GM19240 (cell line): ENCODE measurements at regions not wholly inside any gene's neighbourhood (a gene's known extent, or its start where the extent isn't known, plus 50 kb on each side); places are given as distances from the start of the nearest gene placed in this dataset.

Experiments
- DNase-seq: peaks from one replicate; pipeline ENCODE4 v3.0.0; 2011; ENCODE audit warnings: low spot score; ENCODE audit not compliant: insufficient read length

- no peak for DNase-seq
Observed at GRCh38 chr2:129729646-129730045, 249.8 kb upstream of the RAB6C start.

- no peak for DNase-seq
Observed at GRCh38 chr2:129730979-129731378, 248.5 kb upstream of the RAB6C start.

DNA sequence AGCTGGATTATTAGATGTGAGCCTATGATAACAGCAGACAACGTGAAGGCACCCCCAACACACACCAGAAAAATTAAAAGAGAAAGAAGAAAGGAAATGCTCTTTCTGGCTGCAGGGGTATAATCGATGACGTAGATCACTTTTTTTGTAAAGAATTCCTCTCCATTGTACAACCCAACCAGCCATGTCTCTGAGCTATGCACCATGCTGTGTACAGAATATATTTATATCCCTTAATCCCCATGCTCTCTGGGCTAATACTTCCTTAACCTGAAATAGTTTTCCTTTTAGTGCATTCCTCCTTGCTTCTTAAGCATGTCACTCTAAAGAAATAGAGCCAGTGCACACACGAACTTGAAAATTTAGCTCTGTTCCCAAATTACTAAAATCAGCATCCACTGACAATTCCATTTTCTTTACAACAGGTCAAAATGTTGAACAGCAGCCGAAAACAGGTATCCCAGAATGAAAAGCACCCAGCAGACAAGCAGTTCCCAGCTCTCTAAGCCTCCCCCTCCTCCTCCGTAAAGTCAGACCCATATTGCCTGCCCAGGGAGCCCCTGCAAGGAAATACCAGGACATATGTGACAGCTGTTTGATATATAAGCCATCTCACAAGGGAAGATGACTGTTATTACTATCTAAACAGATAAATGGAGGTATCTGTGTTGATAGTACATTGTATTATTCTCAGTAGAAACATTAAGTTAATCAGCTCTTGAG is 247.4 kb upstream of the RAB6C start:
- no peak for DNase-seq

- DNase-seq: no peak
Observed at GRCh38 chr2:129732630-129733026, 246.8 kb upstream of the RAB6C start.

GRCh38 chr2:129733041-129733440 is 246.4 kb upstream of the RAB6C start:
- DNase-seq: no peak

DNA sequence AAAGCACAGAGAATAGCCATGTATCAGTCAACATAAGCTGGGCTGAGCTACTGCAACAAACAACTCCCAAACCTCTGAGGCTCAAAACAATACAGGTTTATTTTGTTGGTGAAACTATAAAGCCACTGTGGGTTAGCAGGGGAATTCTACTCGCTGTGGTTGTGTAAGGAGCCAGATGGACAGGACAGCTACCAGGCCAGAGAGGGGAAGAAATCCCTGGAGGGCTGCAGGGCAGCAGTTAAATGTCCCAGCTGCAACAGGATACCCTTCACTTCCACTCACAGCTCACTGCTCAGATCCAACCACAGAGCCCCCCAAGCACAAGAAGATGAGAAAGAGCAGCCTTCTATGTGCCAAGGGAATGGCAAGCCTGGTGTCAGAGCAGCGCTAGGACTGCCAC is 245.9 kb upstream of the RAB6C start:
- no peak for DNase-seq

- no peak for DNase-seq
Observed at GRCh38 chr2:129734343-129735034, 245.0 kb upstream of the RAB6C start.

DNA sequence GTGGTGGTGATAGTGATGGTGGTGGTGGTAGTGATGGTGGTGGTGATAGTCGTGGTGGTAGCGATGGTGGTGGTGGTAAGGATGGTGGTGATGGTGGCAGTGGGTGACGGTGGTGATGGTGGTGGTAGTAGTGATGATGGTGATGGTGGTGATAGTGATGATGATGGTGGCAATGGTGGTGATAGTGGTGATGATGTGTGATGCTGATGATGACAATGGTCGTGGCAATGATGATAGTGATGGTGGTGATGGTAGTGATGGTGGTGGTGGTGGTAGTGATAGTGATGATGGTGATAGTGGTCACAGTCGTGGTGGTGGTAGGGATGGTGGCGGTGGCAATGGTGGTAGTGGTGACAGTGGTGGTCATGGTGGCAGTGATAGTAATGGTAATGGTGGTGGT is 243.9 kb upstream of the RAB6C start:
- no peak for DNase-seq

DNA sequence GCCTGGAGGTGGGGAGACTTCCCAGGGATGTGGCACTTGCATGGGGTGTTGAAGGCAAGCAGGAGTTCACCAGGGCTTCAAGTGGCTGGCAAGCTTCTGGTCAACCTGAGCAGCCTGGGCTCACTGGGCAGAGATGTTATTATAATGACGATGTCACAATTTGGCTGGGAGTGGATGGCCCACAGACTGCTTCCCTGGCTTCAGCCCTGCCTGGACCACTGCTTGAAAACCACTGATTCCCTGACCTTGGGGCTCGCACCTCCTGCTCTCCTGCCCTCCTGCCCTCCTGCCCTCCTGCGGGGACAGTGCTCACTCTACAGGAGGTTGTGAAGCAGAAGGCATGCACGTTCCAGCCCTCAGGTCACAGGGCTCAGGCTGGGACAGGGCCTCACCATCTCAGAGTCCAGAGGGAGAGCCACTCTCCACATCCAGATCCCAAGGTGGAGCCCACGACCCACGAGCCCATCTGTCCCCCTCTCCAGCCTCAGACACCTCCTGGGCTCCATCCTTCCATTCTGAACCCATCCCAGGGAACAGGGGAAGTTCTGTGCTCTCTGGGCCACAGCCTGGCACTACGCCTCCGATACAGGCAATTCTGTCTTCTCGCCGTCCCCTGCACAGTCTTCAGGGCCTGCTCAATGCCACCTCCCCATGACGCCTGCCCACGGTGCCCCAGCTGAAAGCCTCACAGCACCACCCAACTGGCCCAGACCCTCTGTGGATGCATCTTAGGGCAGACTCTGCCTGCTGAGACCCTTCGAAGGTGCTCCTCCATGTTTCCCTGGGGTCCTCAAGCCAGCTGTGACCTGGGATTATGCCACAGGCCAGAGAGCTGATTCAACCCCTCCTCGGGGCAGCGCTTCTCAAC is 241.6 kb upstream of the RAB6C start:
- no peak for DNase-seq

- DNase-seq: no peak
Observed at GRCh38 chr2:129738799-129739198, 240.7 kb upstream of the RAB6C start.

GRCh38 chr2:129740504-129740903 is 239.0 kb upstream of the RAB6C start:
- no peak for DNase-seq

- no peak for DNase-seq
Observed at GRCh38 chr2:129741165-129741564, 238.3 kb upstream of the RAB6C start.

DNA sequence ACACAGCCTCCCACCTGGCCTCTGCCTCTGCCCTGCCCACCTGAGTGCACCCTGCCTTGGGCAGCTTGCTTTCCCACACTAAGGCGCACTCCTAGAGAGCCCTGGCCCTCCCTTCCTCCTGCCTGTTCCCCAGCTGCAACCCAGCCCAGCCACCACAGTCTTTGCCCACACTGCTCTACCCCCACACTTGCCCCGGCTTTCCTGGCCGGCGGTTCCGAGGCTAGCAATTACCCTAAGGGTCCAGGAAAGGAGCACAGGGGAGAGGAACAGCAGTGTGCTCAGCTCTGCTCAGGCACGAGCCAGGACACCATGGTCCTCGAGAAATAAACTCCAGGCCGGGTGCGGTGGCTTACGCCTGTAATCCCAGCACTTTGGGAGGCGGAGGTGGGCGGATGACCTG is 237.8 kb upstream of the RAB6C start:
- no peak for DNase-seq

DNA sequence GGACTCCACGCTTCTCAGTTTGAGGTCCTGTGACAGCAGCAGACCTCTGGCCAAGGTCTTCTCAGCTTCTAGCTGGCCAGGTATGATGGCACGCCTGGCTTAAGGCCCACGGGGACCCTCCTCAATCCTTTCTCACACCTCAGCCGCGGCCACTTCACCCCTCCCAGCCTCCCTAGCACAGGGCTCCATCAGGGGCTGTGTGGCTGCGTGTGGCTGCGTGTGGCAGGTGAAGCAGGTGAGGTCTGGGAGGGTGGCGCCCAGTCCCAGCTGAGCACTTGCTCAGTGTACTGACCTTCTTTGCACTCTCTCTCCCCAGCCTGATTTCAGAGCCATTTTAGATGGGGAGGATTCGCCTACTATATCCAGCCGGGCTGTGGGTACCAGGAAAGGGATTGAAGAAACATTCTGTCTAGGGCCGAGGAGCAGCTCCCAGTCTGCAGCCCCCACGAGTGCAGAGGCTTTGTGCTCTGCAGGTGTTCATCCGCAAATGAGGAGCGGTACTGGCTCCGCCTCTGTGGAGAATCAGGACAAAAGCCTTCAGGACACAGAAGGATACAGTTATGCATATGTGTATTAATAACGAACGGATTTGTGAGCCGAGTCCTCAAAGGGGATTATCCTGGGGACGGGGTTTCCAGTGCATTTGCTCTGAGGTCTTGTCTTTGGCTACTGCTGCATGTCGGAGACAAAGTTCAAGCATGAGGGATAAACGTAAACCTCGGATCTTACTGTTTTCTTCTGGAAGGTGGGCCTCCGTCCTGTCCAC is 236.9 kb upstream of the RAB6C start:
- DNase-seq: no peak

GRCh38 chr2:129744141-129744540 is 235.3 kb upstream of the RAB6C start:
- DNase-seq: no peak

GRCh38 chr2:129744649-129745048 is 234.8 kb upstream of the RAB6C start:
- DNase-seq: no peak

DNA sequence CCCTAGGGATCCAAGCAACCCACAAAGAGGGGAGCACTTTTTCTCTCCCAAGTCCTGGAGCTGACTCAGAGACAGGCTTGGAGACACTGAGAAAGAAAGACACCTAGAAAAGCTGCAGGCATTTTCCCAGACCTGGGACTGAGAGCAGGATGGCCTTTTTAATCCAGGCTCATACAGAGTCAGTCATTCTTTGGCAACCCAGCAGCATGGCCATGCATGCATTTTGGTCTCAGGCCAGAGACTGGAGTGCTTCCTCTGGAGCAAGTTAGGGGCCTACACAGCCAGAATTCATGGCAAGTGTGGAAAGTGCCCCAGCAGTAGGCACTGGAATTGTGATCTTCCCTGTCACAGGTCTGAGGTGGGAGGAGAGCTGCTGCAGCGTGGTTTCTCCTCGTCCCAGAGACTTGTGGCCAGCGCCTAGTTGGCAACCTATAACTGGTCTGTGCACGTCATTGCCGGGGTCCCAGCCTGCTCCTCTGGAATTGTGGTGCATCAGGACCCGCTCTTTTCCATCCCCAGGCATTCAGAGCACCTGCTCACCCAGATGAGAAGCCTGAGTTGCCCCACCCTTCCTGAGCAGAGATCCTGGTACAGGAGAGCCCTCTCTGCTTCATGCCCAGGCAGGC is 231.9 kb upstream of the RAB6C start:
- DNase-seq: no peak

GRCh38 chr2:129748250-129748649 is 231.2 kb upstream of the RAB6C start:
- no peak for DNase-seq

DNA sequence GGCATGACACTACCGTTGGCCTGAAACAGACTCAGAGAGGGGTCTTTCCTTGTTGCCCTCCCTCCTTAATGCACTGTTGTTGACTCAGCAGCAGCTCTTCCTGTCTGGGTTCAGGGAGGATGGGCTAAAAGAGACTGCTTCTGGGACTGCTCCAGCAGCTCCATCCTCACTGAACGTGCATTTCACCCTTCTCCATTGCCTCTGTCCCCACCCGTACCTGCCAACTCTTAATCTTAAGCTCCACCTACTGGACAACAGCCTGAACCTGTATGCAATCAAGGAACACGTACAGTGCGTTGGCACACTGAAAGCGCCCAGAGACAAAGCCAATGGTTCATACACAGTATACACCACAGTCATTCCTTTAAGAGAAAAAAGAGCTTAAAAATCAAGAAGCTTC is 230.8 kb upstream of the RAB6C start:
- DNase-seq: no peak

- DNase-seq: no peak
Observed at GRCh38 chr2:129751409-129751808, 228.1 kb upstream of the RAB6C start.

DNA sequence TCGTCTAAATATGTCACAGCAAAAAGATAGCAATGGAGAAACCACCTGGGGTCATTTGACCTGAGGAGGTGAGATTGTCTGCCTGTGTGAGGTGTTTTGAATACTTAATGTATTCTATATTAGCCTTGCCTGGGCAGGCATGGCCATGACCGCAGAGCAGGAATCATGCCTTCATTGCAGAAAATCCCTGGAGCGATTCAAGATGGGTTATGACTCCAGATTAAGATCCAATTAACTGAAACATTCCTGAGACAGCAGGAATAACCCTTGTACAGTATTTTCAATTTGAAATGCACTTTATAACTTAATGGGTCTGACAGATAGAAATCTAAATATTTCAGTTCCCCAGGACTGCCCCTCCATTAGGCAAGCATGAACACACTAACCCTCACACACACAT is 227.3 kb upstream of the RAB6C start:
- DNase-seq: no peak
